ENCODE measurements at regions not wholly inside any gene's neighbourhood (a gene's known extent, or its start where the extent isn't known, plus 50 kb on each side); places are given as distances from the start of the nearest gene placed in this dataset.

DNA sequence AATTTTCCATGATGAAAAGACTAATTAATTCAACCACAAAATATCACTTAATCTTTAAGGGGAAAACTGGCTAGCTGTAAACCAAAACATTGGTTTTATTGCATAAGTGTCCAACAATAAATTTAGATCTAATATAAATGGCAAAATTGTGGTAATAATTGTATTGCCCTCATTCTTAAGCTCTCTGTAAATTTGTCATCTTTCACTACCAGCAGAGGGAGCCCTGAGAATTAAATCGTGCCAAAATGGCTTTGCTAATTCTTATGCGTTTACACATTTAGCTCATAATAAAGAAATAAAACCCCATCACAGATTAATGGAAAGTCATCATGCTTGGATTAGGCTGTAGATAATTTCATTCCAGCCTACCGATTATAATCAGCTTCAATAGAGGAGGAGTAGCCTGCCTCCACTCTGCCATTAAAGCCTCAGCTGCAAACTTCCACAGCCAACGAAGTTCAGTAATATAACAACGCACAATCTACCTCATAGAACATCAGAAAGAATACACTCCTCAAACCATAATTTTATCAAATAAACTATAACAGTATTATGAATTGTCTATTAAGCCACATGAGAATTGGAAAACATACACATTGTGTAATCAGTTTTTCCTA is 70.0 kb upstream of the ATP5MC3 start (continued):
- TF ChIP-seq NR1H2 (CRISPR knock-in tag; IDR thresholded peaks at IDR 0.05) (no peak), ATF1 (CRISPR knock-in tag; IDR thresholded peaks at IDR 0.05) (no peak), OVOL2 (CRISPR knock-in tag; IDR thresholded peaks at IDR 0.05; ENCODE audit: borderline replicate concordance) (no peak), IRF2 (CRISPR knock-in tag; IDR thresholded peaks at IDR 0.05; ENCODE audit: borderline replicate concordance, low read depth) (no peak), SP1 (CRISPR knock-in tag; conservative IDR thresholded peaks at IDR 0.05) (no peak), ZNF396 (CRISPR knock-in tag; IDR thresholded peaks at IDR 0.05; ENCODE audit: borderline replicate concordance) (no peak), SOX15 (CRISPR knock-in tag; IDR thresholded peaks at IDR 0.05) (no peak), ZNF138 (CRISPR knock-in tag; conservative IDR thresholded peaks at IDR 0.05) (no peak)
- TF ChIP-seq, protein P1, sequence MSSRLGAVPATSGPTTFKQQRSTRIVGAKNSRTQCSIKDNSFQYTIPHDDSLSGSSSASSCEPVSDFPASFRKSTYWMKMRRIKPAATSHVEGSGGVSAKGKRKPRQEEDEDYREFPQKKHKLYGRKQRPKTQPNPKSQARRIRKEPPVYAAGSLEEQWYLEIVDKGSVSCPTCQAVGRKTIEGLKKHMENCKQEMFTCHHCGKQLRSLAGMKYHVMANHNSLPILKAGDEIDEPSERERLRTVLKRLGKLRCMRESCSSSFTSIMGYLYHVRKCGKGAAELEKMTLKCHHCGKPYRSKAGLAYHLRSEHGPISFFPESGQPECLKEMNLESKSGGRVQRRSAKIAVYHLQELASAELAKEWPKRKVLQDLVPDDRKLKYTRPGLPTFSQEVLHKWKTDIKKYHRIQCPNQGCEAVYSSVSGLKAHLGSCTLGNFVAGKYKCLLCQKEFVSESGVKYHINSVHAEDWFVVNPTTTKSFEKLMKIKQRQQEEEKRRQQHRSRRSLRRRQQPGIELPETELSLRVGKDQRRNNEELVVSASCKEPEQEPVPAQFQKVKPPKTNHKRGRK (CRISPR knock-in tag; IDR thresholded peaks at IDR 0.05; ENCODE audit: borderline replicate concordance) = no peak
- TF ChIP-seq, protein P2, sequence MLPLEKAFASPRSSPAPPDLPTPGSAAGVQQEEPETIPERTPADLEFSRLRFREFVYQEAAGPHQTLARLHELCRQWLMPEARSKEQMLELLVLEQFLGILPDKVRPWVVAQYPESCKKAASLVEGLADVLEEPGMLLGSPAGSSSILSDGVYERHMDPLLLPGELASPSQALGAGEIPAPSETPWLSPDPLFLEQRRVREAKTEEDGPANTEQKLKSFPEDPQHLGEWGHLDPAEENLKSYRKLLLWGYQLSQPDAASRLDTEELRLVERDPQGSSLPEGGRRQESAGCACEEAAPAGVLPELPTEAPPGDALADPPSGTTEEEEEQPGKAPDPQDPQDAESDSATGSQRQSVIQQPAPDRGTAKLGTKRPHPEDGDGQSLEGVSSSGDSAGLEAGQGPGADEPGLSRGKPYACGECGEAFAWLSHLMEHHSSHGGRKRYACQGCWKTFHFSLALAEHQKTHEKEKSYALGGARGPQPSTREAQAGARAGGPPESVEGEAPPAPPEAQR (CRISPR knock-in tag; IDR thresholded peaks at IDR 0.05) = no peak
- TF ChIP-seq, protein P3, sequence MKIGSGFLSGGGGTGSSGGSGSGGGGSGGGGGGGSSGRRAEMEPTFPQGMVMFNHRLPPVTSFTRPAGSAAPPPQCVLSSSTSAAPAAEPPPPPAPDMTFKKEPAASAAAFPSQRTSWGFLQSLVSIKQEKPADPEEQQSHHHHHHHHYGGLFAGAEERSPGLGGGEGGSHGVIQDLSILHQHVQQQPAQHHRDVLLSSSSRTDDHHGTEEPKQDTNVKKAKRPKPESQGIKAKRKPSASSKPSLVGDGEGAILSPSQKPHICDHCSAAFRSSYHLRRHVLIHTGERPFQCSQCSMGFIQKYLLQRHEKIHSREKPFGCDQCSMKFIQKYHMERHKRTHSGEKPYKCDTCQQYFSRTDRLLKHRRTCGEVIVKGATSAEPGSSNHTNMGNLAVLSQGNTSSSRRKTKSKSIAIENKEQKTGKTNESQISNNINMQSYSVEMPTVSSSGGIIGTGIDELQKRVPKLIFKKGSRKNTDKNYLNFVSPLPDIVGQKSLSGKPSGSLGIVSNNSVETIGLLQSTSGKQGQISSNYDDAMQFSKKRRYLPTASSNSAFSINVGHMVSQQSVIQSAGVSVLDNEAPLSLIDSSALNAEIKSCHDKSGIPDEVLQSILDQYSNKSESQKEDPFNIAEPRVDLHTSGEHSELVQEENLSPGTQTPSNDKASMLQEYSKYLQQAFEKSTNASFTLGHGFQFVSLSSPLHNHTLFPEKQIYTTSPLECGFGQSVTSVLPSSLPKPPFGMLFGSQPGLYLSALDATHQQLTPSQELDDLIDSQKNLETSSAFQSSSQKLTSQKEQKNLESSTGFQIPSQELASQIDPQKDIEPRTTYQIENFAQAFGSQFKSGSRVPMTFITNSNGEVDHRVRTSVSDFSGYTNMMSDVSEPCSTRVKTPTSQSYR (CRISPR knock-in tag; IDR thresholded peaks at IDR 0.05) = no peak
- TF ChIP-seq, protein P4, sequence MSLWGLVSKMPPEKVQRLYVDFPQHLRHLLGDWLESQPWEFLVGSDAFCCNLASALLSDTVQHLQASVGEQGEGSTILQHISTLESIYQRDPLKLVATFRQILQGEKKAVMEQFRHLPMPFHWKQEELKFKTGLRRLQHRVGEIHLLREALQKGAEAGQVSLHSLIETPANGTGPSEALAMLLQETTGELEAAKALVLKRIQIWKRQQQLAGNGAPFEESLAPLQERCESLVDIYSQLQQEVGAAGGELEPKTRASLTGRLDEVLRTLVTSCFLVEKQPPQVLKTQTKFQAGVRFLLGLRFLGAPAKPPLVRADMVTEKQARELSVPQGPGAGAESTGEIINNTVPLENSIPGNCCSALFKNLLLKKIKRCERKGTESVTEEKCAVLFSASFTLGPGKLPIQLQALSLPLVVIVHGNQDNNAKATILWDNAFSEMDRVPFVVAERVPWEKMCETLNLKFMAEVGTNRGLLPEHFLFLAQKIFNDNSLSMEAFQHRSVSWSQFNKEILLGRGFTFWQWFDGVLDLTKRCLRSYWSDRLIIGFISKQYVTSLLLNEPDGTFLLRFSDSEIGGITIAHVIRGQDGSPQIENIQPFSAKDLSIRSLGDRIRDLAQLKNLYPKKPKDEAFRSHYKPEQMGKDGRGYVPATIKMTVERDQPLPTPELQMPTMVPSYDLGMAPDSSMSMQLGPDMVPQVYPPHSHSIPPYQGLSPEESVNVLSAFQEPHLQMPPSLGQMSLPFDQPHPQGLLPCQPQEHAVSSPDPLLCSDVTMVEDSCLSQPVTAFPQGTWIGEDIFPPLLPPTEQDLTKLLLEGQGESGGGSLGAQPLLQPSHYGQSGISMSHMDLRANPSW (CRISPR knock-in tag; conservative IDR thresholded peaks at IDR 0.05; ENCODE audit: low read depth) = no peak

DNA sequence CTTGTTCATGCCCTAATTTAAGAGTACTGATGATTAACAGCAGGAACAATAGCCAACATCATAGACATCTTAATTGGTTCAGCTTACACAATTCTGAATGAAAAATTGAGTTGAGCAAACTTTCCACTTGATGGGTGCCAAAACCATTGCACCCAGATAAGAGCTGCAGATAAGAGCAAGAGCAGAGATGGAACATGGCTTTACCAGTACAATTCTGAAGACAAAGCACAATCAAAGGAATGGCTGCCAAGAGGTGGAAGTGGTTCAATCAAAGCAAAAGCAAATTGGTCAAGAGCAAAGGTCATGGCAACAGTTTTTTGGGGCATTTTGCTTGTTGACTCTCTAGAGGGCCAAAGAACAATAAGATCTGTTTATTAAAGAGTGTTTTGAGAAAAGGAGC is 65.6 kb upstream of the ATP5MC3 start:
- no peaks in the 10 kb centered on the region for H3K9me3 Mint-ChIP-seq
- CTCF ChIA-PET = no interaction called here
- no peaks in the 10 kb centered on the region for H3K36me3 Mint-ChIP-seq
- no peaks in the 10 kb centered on the region for H3K27me3 Mint-ChIP-seq (ENCODE audit: low read depth)
- H3K4me1 Mint-ChIP-seq = no peaks in the 10 kb centered on the region
- no peak for ATAC-seq
- H3K4me3 Mint-ChIP-seq = no peak overlapping the region
- DNase-seq (ENCODE audit: low spot score) = no peak
- H3K27ac Mint-ChIP-seq = no peak overlapping the region
- POLR2A ChIA-PET = no interaction called here
- TF ChIP-seq NR1H2 (CRISPR knock-in tag; IDR thresholded peaks at IDR 0.05) (no peak), GTF2I (CRISPR knock-in tag; conservative IDR thresholded peaks at IDR 0.05) (no peak), TCF7 (CRISPR knock-in tag; IDR thresholded peaks at IDR 0.05; ENCODE audit: low read depth) (no peak)
- TF ChIP-seq, protein P5, sequence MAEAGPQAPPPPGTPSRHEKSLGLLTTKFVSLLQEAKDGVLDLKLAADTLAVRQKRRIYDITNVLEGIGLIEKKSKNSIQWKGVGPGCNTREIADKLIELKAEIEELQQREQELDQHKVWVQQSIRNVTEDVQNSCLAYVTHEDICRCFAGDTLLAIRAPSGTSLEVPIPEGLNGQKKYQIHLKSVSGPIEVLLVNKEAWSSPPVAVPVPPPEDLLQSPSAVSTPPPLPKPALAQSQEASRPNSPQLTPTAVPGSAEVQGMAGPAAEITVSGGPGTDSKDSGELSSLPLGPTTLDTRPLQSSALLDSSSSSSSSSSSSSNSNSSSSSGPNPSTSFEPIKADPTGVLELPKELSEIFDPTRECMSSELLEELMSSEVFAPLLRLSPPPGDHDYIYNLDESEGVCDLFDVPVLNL (CRISPR knock-in tag; IDR thresholded peaks at IDR 0.05; ENCODE audit: borderline replicate concordance, low read depth) = no peak
